ENCODE measurements at regions not wholly inside any gene's neighbourhood (a gene's known extent, or its start where the extent isn't known, plus 50 kb on each side); places are given as distances from the start of the nearest gene placed in this dataset.

DNA sequence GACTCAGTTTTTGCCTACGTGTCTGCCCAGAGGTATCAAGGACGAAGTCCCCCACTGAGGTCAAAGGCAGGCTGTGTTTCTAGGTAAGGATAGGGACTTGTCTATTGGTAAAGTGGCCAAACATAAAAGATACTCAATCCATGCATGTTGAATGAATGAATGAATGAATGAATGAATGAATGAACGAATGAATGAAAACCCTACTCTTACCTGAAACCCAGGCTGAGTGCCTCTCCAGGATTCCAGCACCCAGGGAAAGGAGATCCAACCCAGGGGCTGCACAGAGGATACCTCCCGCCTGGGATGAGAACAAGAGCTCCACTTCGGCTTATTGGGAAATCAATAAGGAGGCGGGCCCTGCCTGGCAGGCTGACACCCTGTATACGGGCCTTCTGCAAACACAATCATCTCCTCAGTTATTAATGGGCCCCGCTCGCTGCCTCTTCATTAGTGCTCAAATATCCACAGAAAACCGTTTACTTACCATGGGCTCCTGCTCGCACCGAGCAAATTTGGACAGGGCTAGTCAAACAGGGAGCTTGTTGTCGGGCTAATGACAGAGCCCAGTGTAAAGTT lies 177.4 kb downstream of the BUD13 start (continued):
- TF ChIP-seq, protein P1, sequence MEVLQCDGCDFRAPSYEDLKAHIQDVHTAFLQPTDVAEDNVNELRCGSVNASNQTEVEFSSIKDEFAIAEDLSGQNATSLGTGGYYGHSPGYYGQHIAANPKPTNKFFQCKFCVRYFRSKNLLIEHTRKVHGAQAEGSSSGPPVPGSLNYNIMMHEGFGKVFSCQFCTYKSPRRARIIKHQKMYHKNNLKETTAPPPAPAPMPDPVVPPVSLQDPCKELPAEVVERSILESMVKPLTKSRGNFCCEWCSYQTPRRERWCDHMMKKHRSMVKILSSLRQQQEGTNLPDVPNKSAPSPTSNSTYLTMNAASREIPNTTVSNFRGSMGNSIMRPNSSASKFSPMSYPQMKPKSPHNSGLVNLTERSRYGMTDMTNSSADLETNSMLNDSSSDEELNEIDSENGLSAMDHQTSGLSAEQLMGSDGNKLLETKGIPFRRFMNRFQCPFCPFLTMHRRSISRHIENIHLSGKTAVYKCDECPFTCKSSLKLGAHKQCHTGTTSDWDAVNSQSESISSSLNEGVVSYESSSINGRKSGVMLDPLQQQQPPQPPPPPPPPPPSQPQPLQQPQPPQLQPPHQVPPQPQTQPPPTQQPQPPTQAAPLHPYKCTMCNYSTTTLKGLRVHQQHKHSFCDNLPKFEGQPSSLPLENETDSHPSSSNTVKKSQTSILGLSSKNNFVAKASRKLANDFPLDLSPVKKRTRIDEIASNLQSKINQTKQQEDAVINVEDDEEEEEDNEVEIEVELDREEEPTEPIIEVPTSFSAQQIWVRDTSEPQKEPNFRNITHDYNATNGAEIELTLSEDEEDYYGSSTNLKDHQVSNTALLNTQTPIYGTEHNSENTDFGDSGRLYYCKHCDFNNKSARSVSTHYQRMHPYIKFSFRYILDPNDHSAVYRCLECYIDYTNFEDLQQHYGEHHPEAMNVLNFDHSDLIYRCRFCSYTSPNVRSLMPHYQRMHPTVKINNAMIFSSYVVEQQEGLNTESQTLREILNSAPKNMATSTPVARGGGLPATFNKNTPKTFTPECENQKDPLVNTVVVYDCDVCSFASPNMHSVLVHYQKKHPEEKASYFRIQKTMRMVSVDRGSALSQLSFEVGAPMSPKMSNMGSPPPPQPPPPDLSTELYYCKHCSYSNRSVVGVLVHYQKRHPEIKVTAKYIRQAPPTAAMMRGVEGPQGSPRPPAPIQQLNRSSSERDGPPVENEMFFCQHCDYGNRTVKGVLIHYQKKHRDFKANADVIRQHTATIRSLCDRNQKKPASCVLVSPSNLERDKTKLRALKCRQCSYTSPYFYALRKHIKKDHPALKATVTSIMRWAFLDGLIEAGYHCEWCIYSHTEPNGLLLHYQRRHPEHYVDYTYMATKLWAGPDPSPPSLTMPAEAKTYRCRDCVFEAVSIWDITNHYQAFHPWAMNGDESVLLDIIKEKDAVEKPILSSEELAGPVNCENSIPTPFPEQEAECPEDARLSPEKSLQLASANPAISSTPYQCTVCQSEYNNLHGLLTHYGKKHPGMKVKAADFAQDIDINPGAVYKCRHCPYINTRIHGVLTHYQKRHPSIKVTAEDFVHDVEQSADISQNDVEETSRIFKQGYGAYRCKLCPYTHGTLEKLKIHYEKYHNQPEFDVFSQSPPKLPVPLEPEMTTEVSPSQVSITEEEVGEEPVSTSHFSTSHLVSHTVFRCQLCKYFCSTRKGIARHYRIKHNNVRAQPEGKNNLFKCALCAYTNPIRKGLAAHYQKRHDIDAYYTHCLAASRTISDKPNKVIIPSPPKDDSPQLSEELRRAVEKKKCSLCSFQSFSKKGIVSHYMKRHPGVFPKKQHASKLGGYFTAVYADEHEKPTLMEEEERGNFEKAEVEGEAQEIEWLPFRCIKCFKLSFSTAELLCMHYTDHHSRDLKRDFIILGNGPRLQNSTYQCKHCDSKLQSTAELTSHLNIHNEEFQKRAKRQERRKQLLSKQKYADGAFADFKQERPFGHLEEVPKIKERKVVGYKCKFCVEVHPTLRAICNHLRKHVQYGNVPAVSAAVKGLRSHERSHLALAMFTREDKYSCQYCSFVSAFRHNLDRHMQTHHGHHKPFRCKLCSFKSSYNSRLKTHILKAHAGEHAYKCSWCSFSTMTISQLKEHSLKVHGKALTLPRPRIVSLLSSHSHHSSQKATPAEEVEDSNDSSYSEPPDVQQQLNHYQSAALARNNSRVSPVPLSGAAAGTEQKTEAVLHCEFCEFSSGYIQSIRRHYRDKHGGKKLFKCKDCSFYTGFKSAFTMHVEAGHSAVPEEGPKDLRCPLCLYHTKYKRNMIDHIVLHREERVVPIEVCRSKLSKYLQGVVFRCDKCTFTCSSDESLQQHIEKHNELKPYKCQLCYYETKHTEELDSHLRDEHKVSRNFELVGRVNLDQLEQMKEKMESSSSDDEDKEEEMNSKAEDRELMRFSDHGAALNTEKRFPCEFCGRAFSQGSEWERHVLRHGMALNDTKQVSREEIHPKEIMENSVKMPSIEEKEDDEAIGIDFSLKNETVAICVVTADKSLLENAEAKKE (CRISPR knock-in tag; IDR thresholded peaks at IDR 0.05), result no peak

DNA sequence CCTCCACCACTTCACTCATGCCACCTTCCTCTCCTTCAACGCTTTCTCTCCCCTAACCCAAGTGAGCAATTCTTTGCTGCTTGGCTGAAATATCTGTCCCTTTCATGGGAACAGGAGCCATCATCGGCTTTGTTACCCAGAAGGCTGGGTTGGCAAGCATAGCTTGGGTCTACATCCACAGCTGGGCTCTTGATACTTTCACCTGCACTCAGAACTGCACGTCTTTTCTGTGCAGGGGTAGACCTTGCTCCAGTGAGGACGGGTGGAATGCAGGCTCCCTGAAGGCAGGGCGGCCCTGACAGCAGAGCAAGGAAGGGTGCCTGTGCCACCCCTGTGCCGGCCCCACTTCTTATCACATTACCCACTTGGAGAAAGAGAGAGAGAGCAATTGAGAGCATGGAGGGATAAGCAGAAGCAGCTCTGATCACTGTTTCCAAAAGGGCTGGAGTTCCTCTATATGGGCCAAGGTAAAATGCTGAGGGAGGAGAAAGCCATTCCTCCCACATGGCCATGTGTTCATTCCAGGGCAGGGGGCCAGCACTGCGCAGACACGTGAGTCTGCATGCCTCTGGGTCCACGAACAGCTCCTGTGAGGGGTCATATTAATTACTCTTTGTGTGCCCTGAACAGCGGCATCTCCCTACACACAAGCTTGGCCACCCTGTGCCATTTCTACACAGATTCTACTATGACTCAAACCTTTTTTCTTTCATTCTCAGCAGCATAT lies 181.8 kb downstream of the BUD13 start:
- H3K4me3 ChIP-seq, result no peak overlapping the region
- H3K4me2 ChIP-seq, result no peak overlapping the region
- no peak overlapping the region for H2AFZ ChIP-seq
- DNase-seq (ENCODE audit: low spot score) (no peak), ATAC-seq (no peak)
- no peaks in the 10 kb centered on the region for H3F3A ChIP-seq (replicated peaks; ENCODE audit: low read depth)
- H3K27me3 ChIP-seq (ENCODE audit: insufficient read depth), result 0 out of 2 replicates have a peak, but pooled peaks cover 3% of the 10 kb centered on the region
- H3K27ac ChIP-seq (ENCODE audit: low read depth), result no peak overlapping the region
- peaks cover 1% of the 10 kb centered on the region; the same call in 1 of the 2 replicates for H3K4me1 ChIP-seq (ENCODE audit: insufficient read depth)
- H4K20me1 ChIP-seq (replicated peaks; ENCODE audit: insufficient read depth), result no peaks in the 10 kb centered on the region
- H3K79me2 ChIP-seq (replicated peaks; ENCODE audit: insufficient read depth), result no peaks in the 10 kb centered on the region
- Mint-ChIP-seq H3K4me1 (peaks cover 4% of the 10 kb centered on the region; the same call in 2 of the 3 replicates), H3K27ac (no peak overlapping the region), H3K4me3 (no peak overlapping the region), H3K27me3 (ENCODE audit: insufficient read depth, low read depth, poor library complexity) (peaks cover 9% of the 10 kb centered on the region), H3K9me3 (no peaks in the 10 kb centered on the region; the same call in 2 of the 3 replicates), H3K36me3 (ENCODE audit: low read depth) (no peaks in the 10 kb centered on the region)
- H3K9me2 ChIP-seq (ENCODE audit: insufficient read depth), result no peaks in the 10 kb centered on the region
- H3K36me3 ChIP-seq (ENCODE audit: insufficient read depth), result no peaks in the 10 kb centered on the region; the same call in 1 of the 2 replicates
- TF ChIP-seq, protein P2, sequence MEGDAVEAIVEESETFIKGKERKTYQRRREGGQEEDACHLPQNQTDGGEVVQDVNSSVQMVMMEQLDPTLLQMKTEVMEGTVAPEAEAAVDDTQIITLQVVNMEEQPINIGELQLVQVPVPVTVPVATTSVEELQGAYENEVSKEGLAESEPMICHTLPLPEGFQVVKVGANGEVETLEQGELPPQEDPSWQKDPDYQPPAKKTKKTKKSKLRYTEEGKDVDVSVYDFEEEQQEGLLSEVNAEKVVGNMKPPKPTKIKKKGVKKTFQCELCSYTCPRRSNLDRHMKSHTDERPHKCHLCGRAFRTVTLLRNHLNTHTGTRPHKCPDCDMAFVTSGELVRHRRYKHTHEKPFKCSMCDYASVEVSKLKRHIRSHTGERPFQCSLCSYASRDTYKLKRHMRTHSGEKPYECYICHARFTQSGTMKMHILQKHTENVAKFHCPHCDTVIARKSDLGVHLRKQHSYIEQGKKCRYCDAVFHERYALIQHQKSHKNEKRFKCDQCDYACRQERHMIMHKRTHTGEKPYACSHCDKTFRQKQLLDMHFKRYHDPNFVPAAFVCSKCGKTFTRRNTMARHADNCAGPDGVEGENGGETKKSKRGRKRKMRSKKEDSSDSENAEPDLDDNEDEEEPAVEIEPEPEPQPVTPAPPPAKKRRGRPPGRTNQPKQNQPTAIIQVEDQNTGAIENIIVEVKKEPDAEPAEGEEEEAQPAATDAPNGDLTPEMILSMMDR (conservative IDR thresholded peaks at IDR 0.05; ENCODE audit: low read depth in 2 of 2), result no peak
- TF ChIP-seq CREB1 (CRISPR knock-in tag; IDR thresholded peaks at IDR 0.05; ENCODE audit: low read depth) (no peak), ZNF331 (CRISPR knock-in tag; IDR thresholded peaks at IDR 0.05; ENCODE audit: low read depth) (no peak), STAT1 (IDR thresholded peaks at IDR 0.05; ENCODE audit: unreplicated experiment) (no peak), ZNF114 (CRISPR knock-in tag; IDR thresholded peaks at IDR 0.05) (no peak)
- TF ChIP-seq, protein P1 (CRISPR knock-in tag; IDR thresholded peaks at IDR 0.05), result no peak
